ENCODE measurements at regions not wholly inside any gene's neighbourhood (a gene's known extent, or its start where the extent isn't known, plus 50 kb on each side); places are given as distances from the start of the nearest gene placed in this dataset.

DNA sequence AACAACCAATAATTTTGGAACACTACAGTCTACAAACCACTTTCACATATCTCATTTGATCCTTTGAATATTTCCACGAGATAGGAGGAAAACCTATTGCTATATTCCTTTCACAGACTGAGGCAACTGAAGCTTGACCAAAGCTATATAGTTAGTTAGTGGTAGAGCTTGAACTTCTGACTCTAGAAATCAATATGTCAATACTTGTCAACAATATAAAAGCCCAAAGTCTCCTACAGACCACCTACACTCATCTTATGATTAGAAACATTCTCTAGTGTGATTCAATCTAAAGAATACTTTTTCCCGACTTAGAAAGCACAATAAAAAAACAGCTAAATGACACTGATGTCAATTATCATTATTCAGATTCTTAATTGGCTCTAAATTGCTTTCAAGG lies 139.4 kb downstream of the RPS29 start:
- DNase-seq: no peak
- H3K4me3 ChIP-seq: no peak overlapping the region
- H3K4me1 ChIP-seq: no peaks in the 10 kb centered on the region
- H3K27ac ChIP-seq: no peak overlapping the region
- no peaks in the 10 kb centered on the region for H3K36me3 ChIP-seq
- no peaks in the 10 kb centered on the region for H3K9me3 ChIP-seq (replicated peaks)
- no peaks in the 10 kb centered on the region for H3K27me3 ChIP-seq

GRCh38 chr14:49438256-49438770 lies 147.9 kb downstream of the RPS29 start:
- H3K36me3 ChIP-seq: no peaks in the 10 kb centered on the region
- no peak overlapping the region for H3K4me3 ChIP-seq
- H3K27ac ChIP-seq: no peak overlapping the region
- H3K27me3 ChIP-seq: no peaks in the 10 kb centered on the region
- no peaks in the 10 kb centered on the region for H3K9me3 ChIP-seq (replicated peaks)
- DNase-seq: no peak
- no peaks in the 10 kb centered on the region for H3K4me1 ChIP-seq

DNA sequence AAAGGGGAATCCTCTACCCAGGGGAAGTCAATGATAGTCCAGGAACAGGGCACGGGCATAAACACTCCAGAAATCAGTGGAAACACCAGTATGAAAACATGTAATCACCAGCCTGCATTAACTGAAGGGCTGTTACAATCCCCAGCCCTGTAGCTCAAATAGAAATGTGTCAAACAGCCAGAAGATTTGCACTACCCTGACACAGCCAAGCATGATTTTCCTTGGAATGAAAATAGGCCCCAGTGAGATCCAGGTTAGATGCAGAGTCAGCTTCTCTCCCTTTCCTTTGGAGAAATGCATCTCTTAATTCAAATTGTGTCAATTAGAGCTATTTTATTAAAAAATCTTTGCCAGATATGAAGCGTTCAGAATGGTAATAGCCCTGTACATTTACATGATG lies 158.1 kb downstream of the RPS29 start:
- H3K4me3 ChIP-seq: no peak overlapping the region
- H3K36me3 ChIP-seq: no peaks in the 10 kb centered on the region
- H3K27ac ChIP-seq: no peak overlapping the region
- no peaks in the 10 kb centered on the region for H3K27me3 ChIP-seq
- no peaks in the 10 kb centered on the region for H3K9me3 ChIP-seq (replicated peaks)
- no peaks in the 10 kb centered on the region for H3K4me1 ChIP-seq
- no peak for DNase-seq

DNA sequence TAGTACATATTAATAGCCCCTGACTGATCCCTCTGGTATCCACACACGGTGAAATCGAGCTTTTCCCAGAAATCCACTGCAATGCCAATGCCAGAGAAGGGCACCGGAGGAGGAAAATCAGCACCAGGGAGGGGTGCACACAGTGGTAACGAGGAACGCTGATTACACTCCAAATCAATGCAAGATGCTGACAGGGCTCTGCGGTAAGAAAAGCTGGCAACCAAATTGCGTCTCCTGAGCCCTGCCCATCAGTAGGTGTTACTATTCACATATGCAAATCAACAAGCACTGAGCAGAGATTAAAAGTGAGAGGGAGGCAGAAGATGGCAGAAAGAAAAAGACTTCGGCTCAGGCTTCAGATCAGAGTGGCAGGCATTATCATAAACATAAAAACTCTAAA lies 159.1 kb downstream of the RPS29 start:
- Histone ChIP-seq H3K27ac (no peak overlapping the region), H3K4me3 (no peak overlapping the region), H3K9me3 (replicated peaks) (no peaks in the 10 kb centered on the region), H3K36me3 (no peaks in the 10 kb centered on the region), H3K27me3 (no peaks in the 10 kb centered on the region), H3K4me1 (no peaks in the 10 kb centered on the region; the same call in 1 of the 2 replicates)
- no peak for DNase-seq

DNA sequence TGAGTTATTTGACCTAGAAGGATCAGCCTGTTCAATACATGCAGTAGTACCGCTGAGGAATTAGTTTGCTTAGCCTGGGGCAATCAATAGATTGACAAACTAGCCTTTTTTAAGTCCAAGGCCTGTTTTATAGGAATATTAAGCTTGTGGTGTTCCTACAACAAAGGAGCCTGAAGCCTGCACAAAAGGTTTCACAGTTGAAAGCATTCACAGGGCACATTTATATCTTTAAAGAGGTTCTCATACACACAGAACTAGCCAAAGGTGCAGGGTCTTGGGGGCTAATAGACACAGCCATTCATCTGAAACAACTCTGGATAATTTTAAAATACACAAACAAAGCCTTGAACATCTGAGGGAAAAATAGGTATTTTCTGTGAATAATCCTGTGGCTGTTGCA lies 160.3 kb downstream of the RPS29 start:
- DNase-seq: no peak
- no peaks in the 10 kb centered on the region for H3K9me3 ChIP-seq (replicated peaks)
- H3K4me1 ChIP-seq: no peaks in the 10 kb centered on the region; the same call in 1 of the 2 replicates
- no peak overlapping the region for H3K27ac ChIP-seq
- H3K27me3 ChIP-seq: no peaks in the 10 kb centered on the region
- no peak overlapping the region for H3K4me3 ChIP-seq
- H3K36me3 ChIP-seq: no peaks in the 10 kb centered on the region

- Histone ChIP-seq H3K4me1 (no peaks in the 10 kb centered on the region; the same call in 1 of the 2 replicates), H3K27ac (no peak overlapping the region), H3K27me3 (no peaks in the 10 kb centered on the region), H3K36me3 (no peaks in the 10 kb centered on the region), H3K9me3 (replicated peaks) (no peaks in the 10 kb centered on the region), H3K4me3 (no peak overlapping the region)
- no peak for DNase-seq
Measured at GRCh38 chr14:49424436-49425331, 161.5 kb downstream of the RPS29 start.

DNA sequence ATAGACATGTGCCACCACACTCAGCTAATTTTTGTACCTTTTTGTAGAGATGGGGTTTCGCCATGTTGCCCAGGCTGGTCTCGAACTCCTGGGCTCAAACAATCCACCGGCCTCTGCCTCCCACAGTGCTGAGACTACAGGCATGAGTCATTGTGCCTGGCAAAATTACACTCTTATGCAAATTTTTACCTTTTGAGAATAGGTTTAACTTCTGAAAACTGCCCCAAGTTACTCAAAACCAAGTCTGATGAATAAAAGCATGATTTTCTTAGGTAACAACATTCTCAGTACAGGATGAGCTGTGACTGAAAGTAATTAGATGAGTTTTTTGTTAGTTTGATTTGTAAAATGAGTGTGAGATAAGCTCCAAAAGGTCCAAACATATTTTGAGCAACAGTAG lies 166.0 kb downstream of the RPS29 start:
- Histone ChIP-seq H3K36me3 (no peaks in the 10 kb centered on the region), H3K4me1 (no peaks in the 10 kb centered on the region; the same call in 1 of the 2 replicates)

GRCh38 chr14:49418789-49419188 lies 167.4 kb downstream of the RPS29 start:
- H3K4me1 ChIP-seq: no peaks in the 10 kb centered on the region; the same call in 1 of the 2 replicates
- no peaks in the 10 kb centered on the region for H3K36me3 ChIP-seq
- H3K27me3 ChIP-seq: no peaks in the 10 kb centered on the region
- H3K4me3 ChIP-seq: no peak overlapping the region
- no peak for DNase-seq
- no peak overlapping the region for H3K27ac ChIP-seq
- H3K9me3 ChIP-seq (replicated peaks): no peaks in the 10 kb centered on the region

More for the DNA sequence above, 166.0 kb downstream of the RPS29 start:
- no peak overlapping the region for H3K27ac ChIP-seq
- no peaks in the 10 kb centered on the region for H3K27me3 ChIP-seq
- H3K9me3 ChIP-seq (replicated peaks): no peaks in the 10 kb centered on the region
- no peak for DNase-seq
- H3K4me3 ChIP-seq: no peak overlapping the region

DNA sequence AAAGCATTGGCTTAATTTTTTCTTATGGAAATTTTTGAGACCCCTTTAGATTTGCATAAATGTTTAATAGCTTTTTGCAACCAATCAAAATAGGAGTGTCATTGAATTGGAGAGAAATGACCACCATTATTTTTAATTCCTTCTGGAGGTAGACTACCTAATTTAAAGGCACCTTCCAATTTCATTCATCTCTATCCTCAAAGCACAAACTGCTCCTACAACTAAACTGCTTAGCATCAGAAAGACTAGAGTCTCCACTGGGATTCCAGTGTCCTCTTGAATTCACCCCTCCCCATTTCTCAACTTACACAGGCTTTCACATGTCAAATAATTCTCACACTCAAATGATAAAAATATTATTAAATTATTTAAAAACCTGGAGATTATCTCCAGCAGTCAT lies 168.4 kb downstream of the RPS29 start:
- H3K9me3 ChIP-seq (replicated peaks): no peaks in the 10 kb centered on the region
- no peak overlapping the region for H3K4me3 ChIP-seq
- no peaks in the 10 kb centered on the region for H3K36me3 ChIP-seq
- DNase-seq: no peak
- H3K4me1 ChIP-seq: no peaks in the 10 kb centered on the region; the same call in 1 of the 2 replicates
- H3K27ac ChIP-seq: no peak overlapping the region
- H3K27me3 ChIP-seq: no peaks in the 10 kb centered on the region

- H3K27me3 ChIP-seq: no peaks in the 10 kb centered on the region
- no peak for DNase-seq
- H3K36me3 ChIP-seq: no peaks in the 10 kb centered on the region
- no peak overlapping the region for H3K27ac ChIP-seq
- H3K9me3 ChIP-seq (replicated peaks): no peaks in the 10 kb centered on the region
- no peak overlapping the region for H3K4me3 ChIP-seq
- no peaks in the 10 kb centered on the region for H3K4me1 ChIP-seq
Measured at GRCh38 chr14:49408187-49408933, 177.8 kb downstream of the RPS29 start.

DNA sequence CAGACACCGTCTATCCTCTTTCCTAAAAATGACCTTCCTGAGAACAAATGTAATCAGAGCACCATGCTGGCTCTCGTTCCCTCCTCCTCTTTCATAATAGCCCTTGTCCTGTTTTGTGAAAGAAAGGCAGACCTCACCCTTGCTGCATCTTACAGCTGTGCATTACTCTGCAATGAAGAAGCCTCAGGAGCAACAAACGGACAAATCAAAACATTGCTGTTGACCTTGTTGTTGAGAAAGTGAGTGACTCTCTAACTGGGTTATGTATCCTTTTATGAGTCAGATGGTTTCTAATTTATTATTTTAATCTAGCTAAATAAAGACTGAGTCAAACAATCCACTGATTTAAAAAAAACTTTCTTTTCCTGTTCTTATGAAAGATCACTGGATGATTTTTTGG lies 180.9 kb downstream of the RPS29 start:
- no peak overlapping the region for H3K4me3 ChIP-seq
- H3K9me3 ChIP-seq (replicated peaks): no peaks in the 10 kb centered on the region
- no peaks in the 10 kb centered on the region for H3K36me3 ChIP-seq
- H3K27me3 ChIP-seq: no peaks in the 10 kb centered on the region
- no peak for DNase-seq
- H3K4me1 ChIP-seq: no peaks in the 10 kb centered on the region
- no peak overlapping the region for H3K27ac ChIP-seq

GRCh38 chr14:49401373-49401772 lies 184.8 kb downstream of the RPS29 start:
- Histone ChIP-seq H3K36me3 (no peaks in the 10 kb centered on the region), H3K27ac (no peak overlapping the region), H3K4me1 (no peaks in the 10 kb centered on the region), H3K4me3 (no peak overlapping the region), H3K27me3 (no peaks in the 10 kb centered on the region), H3K9me3 (replicated peaks) (no peaks in the 10 kb centered on the region)
- no peak for DNase-seq

DNA sequence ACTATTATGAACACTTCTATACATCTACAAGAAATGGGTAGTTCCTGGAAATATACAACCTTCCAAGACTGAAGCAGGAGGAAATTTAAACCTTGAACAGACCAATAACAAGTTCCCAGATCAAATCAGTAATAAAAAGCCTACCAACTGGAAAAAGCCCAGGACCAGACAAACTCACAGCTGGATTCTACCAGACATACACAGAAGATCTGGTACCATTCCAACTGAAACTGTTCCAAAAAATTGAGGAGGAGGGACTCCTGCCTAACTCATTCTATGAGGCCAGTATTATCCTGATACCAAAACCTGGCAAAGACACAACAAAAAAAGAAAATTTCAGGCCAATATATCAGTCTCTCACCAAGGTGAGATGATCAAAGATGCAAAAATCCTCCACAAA lies 189.4 kb downstream of the RPS29 start:
- Histone ChIP-seq H3K4me1 (no peaks in the 10 kb centered on the region), H3K9me3 (replicated peaks) (no peaks in the 10 kb centered on the region), H3K27ac (no peak overlapping the region), H3K36me3 (no peaks in the 10 kb centered on the region), H3K4me3 (no peak overlapping the region), H3K27me3 (no peaks in the 10 kb centered on the region)
- no peak for DNase-seq

DNA sequence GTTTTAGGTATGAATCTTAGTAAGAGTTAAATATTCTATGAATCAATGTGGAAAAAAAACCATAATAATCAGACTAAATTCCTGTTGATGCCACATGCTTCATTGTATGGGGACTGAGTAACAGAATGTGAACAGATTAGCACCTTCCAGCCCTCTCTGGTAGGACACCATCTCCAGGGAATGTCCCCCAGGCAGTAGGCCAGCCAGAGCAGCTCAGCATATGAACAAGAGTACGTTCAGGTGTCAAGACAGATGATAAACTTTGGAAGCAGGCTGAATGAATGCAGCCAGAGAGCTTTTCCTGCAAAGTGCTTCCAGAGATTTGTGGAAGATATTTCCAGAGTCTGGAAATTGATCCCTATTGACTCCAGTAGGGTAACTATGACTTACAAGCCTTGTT lies 204.4 kb downstream of the RPS29 start:
- Histone ChIP-seq H3K27ac (no peak overlapping the region), H3K27me3 (no peaks in the 10 kb centered on the region), H3K4me3 (no peak overlapping the region), H3K9me3 (replicated peaks) (no peaks in the 10 kb centered on the region), H3K4me1 (no peaks in the 10 kb centered on the region), H3K36me3 (no peaks in the 10 kb centered on the region)
- DNase-seq: no peak

DNA sequence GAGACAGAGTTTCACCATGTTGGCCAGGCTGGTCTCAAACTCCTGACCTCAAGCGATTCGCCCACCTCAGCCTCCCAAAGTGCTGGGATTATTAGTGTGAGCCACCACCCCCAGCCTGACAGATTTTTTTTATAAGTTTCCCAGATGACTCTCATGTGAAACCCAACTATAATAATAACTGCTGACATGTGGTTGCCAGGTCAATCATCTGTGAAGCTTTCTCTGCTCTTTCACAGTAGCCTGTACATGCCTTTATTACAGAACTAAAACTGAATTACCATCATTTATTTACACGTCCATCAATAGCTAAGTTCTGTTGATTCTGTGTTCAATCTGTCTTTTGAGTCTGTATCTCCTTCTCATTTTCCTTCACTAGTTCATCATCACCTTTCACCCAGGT lies 218.5 kb downstream of the RPS29 start:
- no peaks in the 10 kb centered on the region for H3K36me3 ChIP-seq
- no peak for DNase-seq
- no peaks in the 10 kb centered on the region for H3K9me3 ChIP-seq (replicated peaks)
- H3K4me1 ChIP-seq: no peaks in the 10 kb centered on the region
- H3K27ac ChIP-seq: no peak overlapping the region
- H3K27me3 ChIP-seq: no peaks in the 10 kb centered on the region
- H3K4me3 ChIP-seq: no peak overlapping the region
